ENCODE measurements at regions not wholly inside any gene's neighbourhood (a gene's known extent, or its start where the extent isn't known, plus 50 kb on each side); places are given as distances from the start of the nearest gene placed in this dataset.
"Not testable (repeated sequence)": the region's sequence is repeated elsewhere in the genome, so short reads cannot be mapped to it uniquely, and the experiment has no call there.

DNA sequence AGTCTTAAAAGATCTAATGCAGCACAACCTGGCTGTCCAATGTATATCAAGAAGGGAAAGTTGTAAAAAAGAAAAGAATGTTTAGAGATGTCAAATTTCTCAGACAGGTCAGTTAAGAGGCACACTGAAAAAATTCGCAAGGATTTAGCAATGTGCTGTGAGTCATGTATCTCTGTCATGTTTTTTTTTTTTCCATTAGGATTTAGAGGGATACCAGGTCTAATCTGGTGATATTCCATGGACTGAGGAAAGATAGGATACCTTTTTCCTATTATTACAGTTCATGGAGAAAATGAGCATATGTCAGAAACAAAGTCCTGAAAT lies 815.4 kb upstream of the PCDH10 start:
- Histone ChIP-seq H3K27me3 (ENCODE audit: insufficient read depth, low read length) (no peaks in the 10 kb centered on the region), H3K4me1 (ENCODE audit: insufficient read depth, low read length) (no peaks in the 10 kb centered on the region), H3K9me3 (ENCODE audit: low read depth, low read length) (no peaks in the 10 kb centered on the region), H3K4me3 (ENCODE audit: low read length) (no peak overlapping the region)

DNA sequence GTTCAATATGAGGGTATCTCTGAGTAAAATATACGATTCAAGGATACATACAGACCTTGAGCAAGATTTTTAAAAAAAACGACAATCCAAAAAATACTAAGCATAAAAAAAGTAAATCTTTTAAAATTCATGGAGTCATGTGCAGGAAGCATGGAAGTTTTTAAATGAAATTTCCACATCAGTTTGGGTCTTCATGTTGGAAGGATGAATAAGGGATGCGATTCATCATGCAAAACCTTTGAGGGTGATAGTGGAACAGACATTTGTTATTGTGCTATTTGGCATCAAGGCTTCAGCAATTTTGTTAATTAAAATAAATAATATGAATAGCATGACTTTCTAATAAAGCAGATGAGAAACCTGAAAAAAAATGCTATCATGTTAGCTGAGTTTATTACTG lies 815.0 kb upstream of the PCDH10 start:
- Histone ChIP-seq H3K27me3 (ENCODE audit: insufficient read depth, low read length) (no peaks in the 10 kb centered on the region), H3K4me3 (ENCODE audit: low read length) (no peak overlapping the region), H3K9me3 (ENCODE audit: low read depth, low read length) (no peaks in the 10 kb centered on the region), H3K4me1 (ENCODE audit: insufficient read depth, low read length) (no peaks in the 10 kb centered on the region)

DNA sequence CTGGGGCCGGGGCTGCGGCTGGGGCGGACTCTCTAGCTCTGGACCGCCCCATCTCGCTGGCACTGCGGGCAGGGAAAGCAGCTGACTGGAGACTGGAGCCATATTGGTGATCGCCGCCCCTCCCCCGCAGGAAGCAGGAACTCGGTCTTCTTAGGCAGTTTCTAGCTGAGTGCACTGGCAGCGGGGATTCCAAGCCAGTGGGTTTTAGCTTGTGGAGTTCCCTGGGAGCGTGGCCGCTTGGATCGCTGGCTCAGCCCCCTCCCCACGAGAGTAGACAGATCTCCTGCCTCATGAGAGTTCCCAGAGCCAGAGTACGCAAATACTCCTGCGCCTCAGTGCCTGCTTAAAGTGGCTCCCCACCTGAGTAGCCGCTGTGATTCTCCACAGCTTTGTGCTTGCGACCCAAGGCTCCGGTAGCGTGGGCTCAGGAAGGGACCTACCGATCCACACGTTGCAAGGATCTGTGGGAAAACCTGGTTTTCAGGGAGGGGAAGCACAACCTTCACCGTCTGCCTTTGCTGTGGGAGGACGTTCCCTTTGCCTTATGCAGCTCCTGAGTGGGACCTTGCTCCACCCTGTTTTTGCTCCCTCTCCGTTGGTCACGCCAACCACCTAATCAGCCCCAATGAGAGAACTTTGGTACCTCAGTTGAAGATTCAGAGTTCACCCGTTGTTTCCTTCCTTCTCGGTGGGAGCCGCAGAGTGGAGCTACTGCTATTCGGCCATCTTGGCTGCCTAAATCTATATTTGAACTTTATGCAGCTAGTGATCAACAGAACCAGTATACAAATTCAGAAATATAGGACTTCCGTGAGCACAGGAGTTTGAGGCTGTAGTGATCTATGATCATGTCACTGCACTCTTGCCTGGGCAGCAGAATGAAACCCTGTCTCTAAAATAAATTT lies 803.9 kb upstream of the PCDH10 start:
- no peaks in the 10 kb centered on the region for H3K4me1 ChIP-seq (ENCODE audit: insufficient read depth, low read length)
- H3K9me3 ChIP-seq (ENCODE audit: low read depth, low read length) = no peaks in the 10 kb centered on the region
- H3K4me3 ChIP-seq (ENCODE audit: low read length) = no peak overlapping the region
- H3K27me3 ChIP-seq (ENCODE audit: insufficient read depth, low read length) = no peaks in the 10 kb centered on the region

DNA sequence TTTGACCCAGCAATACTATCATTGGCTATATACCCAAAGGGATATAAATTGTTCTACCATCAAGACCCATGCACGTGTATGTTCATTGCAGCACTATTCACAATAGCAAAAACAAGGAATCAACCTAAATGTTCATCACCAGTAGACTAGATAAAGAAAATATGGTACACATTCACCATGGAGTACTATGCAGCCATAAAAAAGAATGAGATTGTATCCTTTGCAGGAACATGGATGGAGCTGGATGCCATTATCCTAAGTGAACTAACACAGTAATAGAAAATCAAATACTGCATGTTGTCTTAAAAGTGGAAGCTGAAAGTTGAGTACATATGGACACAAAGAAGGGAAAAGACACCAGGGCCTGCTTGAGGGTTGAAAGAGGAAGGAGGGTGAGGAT lies 803.1 kb upstream of the PCDH10 start:
- H3K4me3 ChIP-seq (ENCODE audit: low read length) = no peak overlapping the region
- H3K27me3 ChIP-seq (ENCODE audit: insufficient read depth, low read length) = no peaks in the 10 kb centered on the region
- H3K9me3 ChIP-seq (ENCODE audit: low read depth, low read length) = no peaks in the 10 kb centered on the region
- no peaks in the 10 kb centered on the region for H3K4me1 ChIP-seq (ENCODE audit: insufficient read depth, low read length)

DNA sequence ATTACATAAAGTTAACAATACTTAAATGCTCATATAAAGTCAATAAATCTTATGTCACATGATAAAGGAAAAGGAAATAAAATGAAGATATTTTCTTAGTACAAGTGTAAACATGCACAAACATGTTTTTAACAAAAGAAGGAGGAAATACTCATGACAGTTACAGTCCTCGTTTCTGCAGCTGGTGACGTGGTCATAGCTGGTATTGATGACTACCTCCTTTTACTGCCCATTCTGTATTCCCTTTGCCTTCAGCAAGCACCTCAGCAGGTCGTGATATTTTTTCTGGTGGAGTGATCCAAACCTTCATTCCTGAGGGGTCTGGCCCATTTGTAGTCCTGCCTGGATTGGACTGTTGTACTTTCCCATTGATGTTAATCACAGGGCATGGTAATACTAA lies 797.5 kb upstream of the PCDH10 start:
- not testable (repeated sequence) for H3K27me3 ChIP-seq (ENCODE audit: insufficient read depth, low read length); H3K4me3 ChIP-seq (ENCODE audit: low read length); H3K9me3 ChIP-seq (ENCODE audit: low read depth, low read length); H3K4me1 ChIP-seq (ENCODE audit: insufficient read depth, low read length)

DNA sequence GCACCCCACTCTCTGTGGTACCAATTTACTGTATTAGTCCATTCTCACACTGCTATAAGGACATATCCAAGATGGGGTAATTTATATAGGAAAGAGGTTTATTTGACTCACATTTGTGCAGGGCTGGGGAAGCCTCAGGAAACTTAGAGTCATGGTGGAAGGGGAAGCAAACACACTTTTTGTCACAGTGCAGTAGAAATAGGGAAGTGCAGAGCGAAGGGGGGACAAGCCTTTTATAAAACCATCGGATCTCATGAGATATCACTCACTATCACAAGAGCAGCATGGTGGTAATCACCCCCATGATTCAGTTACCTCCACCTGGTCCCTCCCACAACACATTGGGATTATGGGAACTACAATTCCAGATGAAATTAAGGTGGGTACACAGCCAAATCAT lies 766.9 kb upstream of the PCDH10 start:
- H3K4me1 ChIP-seq (ENCODE audit: insufficient read depth, low read length) = no peaks in the 10 kb centered on the region
- no peak overlapping the region for H3K4me3 ChIP-seq (ENCODE audit: low read length)
- no peaks in the 10 kb centered on the region for H3K9me3 ChIP-seq (ENCODE audit: low read depth, low read length)
- no peaks in the 10 kb centered on the region for H3K27me3 ChIP-seq (ENCODE audit: insufficient read depth, low read length)

DNA sequence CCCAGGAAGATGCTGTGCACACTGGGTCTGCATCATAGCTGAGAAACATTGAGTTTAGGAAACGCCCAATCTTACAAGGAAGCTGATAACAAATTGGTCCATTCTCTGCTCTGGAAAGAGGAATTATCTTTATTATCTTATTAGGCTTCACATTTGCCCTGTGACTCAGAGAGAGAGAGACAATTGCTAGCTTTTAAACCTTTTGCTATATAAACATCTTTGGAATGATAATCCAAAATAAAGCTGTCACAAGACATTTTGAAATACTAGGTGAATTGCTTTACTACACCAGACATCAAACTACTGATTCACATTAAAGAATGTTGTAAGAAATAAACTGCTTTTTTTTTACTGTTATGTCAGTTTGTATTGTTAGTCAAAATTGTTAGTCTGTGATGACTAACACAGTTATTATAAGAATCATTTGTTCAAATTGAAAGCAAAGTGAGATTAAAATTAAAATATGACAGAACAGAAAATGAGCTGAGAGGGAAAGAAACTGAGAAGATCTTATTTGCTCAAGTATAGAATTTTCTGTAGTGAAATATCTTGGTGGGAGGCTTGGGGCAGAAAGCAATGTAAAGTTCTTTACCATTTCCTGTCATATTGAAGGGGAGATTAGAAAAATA lies 765.4 kb upstream of the PCDH10 start:
- H3K9me3 ChIP-seq (ENCODE audit: low read depth, low read length) = no peaks in the 10 kb centered on the region
- no peaks in the 10 kb centered on the region for H3K4me1 ChIP-seq (ENCODE audit: insufficient read depth, low read length)
- no peak overlapping the region for H3K4me3 ChIP-seq (ENCODE audit: low read length)
- H3K27me3 ChIP-seq (ENCODE audit: insufficient read depth, low read length) = no peaks in the 10 kb centered on the region

DNA sequence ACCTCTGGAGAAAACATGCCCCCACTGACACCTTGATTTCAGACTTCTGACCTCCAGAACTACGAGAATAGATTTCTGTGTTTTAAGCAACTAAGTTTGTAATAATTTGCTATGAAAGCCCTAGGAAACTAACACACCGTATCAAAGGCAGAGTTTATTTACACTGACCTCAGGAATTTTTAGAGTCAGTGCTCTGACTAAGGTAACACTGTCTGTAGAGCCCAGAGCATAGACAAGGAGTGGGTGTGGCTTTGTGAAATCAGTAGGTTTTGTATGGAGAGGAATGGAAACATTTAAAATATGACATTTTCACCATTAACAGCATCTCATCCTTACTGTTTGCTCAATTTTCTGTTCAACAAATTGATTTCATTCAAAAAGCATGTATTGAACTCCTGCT lies 764.4 kb upstream of the PCDH10 start:
- no peaks in the 10 kb centered on the region for H3K4me1 ChIP-seq (ENCODE audit: insufficient read depth, low read length)
- no peaks in the 10 kb centered on the region for H3K9me3 ChIP-seq (ENCODE audit: low read depth, low read length)
- no peaks in the 10 kb centered on the region for H3K27me3 ChIP-seq (ENCODE audit: insufficient read depth, low read length)
- no peak overlapping the region for H3K4me3 ChIP-seq (ENCODE audit: low read length)

DNA sequence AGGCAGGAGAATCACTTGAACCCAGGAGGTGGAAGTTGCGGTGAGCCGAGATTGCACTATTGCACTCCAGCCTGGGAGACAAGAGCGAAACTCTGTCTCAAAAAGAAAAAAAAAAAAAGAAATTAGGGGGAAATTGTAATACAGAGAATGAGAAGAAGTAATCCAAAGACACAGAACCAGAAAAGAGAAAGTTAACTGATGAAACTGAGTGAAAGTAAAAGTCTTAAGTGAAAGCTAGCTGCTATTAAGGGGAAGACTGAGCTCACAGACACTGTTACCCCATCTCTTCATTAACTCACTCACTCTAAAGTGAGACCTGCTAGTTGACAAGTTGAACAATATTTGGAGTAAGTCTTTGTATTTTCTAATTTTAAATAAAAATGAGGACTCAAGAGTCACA lies 763.0 kb upstream of the PCDH10 start:
- no peak overlapping the region for H3K4me3 ChIP-seq (ENCODE audit: low read length)
- no peaks in the 10 kb centered on the region for H3K27me3 ChIP-seq (ENCODE audit: insufficient read depth, low read length)
- H3K4me1 ChIP-seq (ENCODE audit: insufficient read depth, low read length) = no peaks in the 10 kb centered on the region
- no peaks in the 10 kb centered on the region for H3K9me3 ChIP-seq (ENCODE audit: low read depth, low read length)

DNA sequence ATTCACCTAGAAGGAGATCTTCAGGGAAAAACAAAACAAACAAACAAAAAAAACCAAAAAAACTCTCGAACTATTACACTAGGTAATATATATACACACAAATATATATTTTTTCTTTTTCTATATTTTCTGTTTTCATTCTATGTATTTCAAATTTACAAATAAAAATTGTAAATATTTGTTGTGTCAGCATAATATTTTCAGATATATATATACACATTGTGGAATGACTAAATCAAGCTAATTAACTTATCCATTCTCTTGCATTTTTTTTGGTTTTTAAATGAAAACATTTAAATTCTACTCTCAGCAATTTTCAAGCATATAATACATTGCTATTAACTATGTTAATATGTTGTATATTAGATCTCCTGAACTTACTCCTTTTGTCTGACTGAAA lies 762.0 kb upstream of the PCDH10 start:
- Histone ChIP-seq H3K27me3 (ENCODE audit: insufficient read depth, low read length) (no peaks in the 10 kb centered on the region), H3K9me3 (ENCODE audit: low read depth, low read length) (no peaks in the 10 kb centered on the region), H3K4me3 (ENCODE audit: low read length) (no peak overlapping the region), H3K4me1 (ENCODE audit: insufficient read depth, low read length) (no peaks in the 10 kb centered on the region)

DNA sequence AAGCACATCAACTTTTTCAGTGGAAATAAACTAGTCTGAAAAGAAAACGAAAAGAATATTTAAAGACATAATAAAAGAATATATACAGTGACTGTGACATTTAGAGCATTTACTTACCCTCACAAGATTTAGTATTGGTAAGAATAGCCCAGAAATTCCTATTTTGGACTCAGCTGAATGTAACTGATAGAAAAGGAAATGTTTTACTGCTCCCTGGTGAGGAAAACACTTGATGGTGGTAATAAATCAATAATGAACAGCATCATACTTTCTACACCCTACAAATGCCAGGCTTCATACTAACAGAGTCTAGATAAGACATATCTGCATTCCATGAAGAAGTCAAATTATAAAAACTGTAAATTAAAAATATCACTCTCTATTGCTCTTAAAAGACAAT lies 753.5 kb upstream of the PCDH10 start:
- Histone ChIP-seq H3K4me1 (ENCODE audit: insufficient read depth, low read length) (no peaks in the 10 kb centered on the region), H3K4me3 (ENCODE audit: low read length) (no peak overlapping the region), H3K9me3 (ENCODE audit: low read depth, low read length) (no peaks in the 10 kb centered on the region), H3K27me3 (ENCODE audit: insufficient read depth, low read length) (no peaks in the 10 kb centered on the region)

DNA sequence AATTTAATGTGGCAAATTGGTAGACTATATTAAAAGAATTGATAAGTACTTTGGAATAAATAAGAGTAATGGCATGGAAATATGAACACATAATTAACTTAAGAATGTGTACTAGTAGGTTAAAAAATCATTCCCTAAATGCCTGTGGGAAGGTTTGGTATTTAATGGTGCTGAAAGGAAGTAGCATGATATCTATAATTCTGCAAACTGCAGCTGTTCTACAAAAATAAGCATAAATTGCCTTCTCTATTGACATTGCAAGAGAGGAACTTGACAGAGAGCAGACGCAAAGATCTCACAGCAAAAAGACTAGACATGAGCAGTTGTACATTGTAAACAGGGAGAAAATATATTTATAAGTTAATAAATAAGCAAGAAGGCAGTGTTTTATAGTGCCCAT lies 752.5 kb upstream of the PCDH10 start:
- Histone ChIP-seq H3K9me3 (ENCODE audit: low read depth, low read length) (no peaks in the 10 kb centered on the region), H3K4me3 (ENCODE audit: low read length) (no peak overlapping the region), H3K27me3 (ENCODE audit: insufficient read depth, low read length) (no peaks in the 10 kb centered on the region), H3K4me1 (ENCODE audit: insufficient read depth, low read length) (no peaks in the 10 kb centered on the region)

DNA sequence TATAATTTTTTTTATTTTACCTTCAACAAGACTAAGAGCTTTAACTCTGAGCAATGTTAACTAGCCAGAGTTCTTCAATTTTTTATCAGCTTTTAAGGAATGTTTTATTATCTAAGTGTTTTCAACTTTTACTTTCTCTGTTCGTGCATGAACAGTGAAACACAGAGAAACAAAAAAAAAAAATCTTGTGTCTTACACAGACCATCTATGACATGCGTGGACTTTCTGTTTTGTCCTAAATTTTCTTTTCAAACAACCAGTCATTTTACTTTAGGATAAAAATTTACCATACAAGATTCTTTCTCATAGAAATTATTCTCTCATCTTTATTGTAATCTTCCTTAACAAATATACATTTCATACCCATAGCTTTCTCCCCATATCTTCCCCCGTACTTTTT lies 731.9 kb upstream of the PCDH10 start:
- Histone ChIP-seq H3K27me3 (ENCODE audit: insufficient read depth, low read length) (no peaks in the 10 kb centered on the region), H3K4me3 (ENCODE audit: low read length) (no peak overlapping the region), H3K4me1 (ENCODE audit: insufficient read depth, low read length) (no peaks in the 10 kb centered on the region), H3K9me3 (ENCODE audit: low read depth, low read length) (peaks cover 5% of the 10 kb centered on the region)

DNA sequence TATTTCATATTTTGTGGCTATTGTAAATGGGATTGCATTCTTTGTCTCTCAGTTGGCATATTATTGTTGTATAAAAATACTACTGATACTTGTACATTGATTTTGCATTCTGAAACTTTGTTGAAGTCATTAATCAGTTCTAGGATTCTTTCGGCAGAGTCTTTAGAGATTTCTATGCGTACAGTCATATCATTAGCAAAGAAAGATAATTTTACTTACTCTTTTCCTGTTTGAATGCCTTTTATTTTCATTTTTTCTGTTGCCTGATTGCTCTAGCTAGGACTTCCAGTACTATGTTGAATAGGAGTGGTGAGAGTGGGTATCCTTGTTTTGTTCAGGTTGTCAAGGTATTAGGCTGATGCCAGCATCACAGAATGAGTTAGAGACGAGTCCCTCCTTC lies 722.0 kb upstream of the PCDH10 start:
- no peaks in the 10 kb centered on the region for H3K9me3 ChIP-seq (ENCODE audit: low read depth, low read length)
- H3K27me3 ChIP-seq (ENCODE audit: insufficient read depth, low read length) = no peaks in the 10 kb centered on the region
- no peaks in the 10 kb centered on the region for H3K4me1 ChIP-seq (ENCODE audit: insufficient read depth, low read length)
- no peak overlapping the region for H3K4me3 ChIP-seq (ENCODE audit: low read length)

DNA sequence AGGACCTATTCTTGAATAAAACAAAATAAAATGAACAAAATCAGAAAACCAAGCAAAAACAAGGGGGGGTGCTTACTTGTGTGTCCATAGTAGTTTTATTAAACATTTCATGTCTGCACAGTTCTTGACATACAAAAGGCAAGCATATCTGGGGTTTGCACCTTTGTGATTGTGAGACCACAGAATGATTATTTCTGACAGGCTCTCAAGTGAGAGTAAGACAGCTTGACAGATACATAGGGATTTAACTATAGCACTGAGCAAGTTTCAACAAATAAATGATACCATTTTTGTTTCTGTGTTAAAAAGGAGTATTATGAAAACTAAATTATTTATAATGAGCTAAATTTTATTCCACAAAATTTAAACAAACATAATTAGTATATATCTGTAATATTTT lies 712.0 kb upstream of the PCDH10 start:
- no peaks in the 10 kb centered on the region for H3K4me1 ChIP-seq (ENCODE audit: insufficient read depth, low read length)
- no peaks in the 10 kb centered on the region for H3K9me3 ChIP-seq (ENCODE audit: low read depth, low read length)
- no peaks in the 10 kb centered on the region for H3K27me3 ChIP-seq (ENCODE audit: insufficient read depth, low read length)
- no peak overlapping the region for H3K4me3 ChIP-seq (ENCODE audit: low read length)

DNA sequence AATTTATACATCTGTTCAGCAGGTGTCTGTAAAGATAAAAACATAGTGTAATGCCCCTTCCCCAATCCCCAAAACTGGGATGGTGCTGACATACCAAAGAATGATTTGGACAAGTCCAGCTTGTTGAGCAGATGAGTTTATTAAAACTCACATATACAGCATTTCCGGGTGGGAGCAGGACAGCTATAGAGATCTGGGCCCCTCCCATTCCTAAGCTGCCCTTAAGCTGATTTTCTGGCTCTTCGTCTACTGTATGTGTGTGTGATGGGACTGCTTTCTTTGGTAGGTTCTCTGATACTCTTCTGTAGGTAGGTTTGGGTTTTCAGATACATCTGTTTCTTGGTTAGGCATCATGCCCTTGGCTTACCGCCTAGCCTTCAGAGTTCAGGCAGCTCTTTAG lies 703.7 kb upstream of the PCDH10 start:
- Histone ChIP-seq H3K27me3 (ENCODE audit: insufficient read depth, low read length) (no peaks in the 10 kb centered on the region), H3K4me1 (ENCODE audit: insufficient read depth, low read length) (no peaks in the 10 kb centered on the region), H3K4me3 (ENCODE audit: low read length) (no peak overlapping the region), H3K9me3 (ENCODE audit: low read depth, low read length) (no peaks in the 10 kb centered on the region)
